PC-9 (cell line): ENCODE measurements at regions not wholly inside any gene's neighbourhood (a gene's known extent, or its start where the extent isn't known, plus 50 kb on each side); places are given as distances from the start of the nearest gene placed in this dataset.

Source experiments
- BruUV-seq: library from RNA; stranded (reverse); fragments of 400-500 nt; replicated peaks from 2 replicates; lab custom pipeline; 2021; lab: Mats Ljungman, UMichigan
- CTCF ChIA-PET: fragments of 300-600 bp; sonication (Branson Sonifier 250); formaldehyde crosslinking; loops from one replicate; lab custom pipeline; 2022; ENCODE audit warnings: antibody characterized with exemption; lab: Charles Lee
- POLR2A ChIA-PET: fragments of 300-600 bp; sonication (Branson Sonifier 250); formaldehyde crosslinking; loops from one replicate; lab custom pipeline; 2022; ENCODE audit warnings: antibody characterized with exemption; ENCODE audit not compliant: unreplicated experiment; lab: Charles Lee
- DNase-seq, 2 experiments: peaks; one replicate each; pipeline versions ENCODE4 v3.0.0 to v3.0.0-alpha.2; 2015 to 2022; ENCODE audit warnings: mixed read lengths in 1 of 2
- H2AFZ ChIP-seq: fragments of 200-600 bp; sonication (generic); 2 replicates; pipeline ENCODE4 v1.8.1; 2017; ENCODE audit warnings: antibody characterized with exemption
- H3F3A ChIP-seq: fragments of 200-600 bp; sonication (generic); 2 replicates; pipeline ENCODE4 v1.8.1; 2017; ENCODE audit warnings: antibody characterized with exemption, mild to moderate bottlenecking, low read depth; ENCODE audit not compliant: insufficient read depth
- H3K27ac ChIP-seq: fragments of 200-600 bp; sonication (generic); 2 replicates; pipeline ENCODE4 v1.6.1; 2016; ENCODE audit warnings: mixed run types
- H3K27me3 ChIP-seq: fragments of 200-600 bp; sonication (generic); 2 replicates; pipeline ENCODE4 v1.6.1; 2016; ENCODE audit warnings: low read depth, mixed run types; ENCODE audit not compliant: insufficient read depth
- H3K36me3 ChIP-seq: fragments of 200-600 bp; sonication (generic); 2 replicates; pipeline ENCODE4 v1.6.1; 2016; ENCODE audit warnings: low read depth, mixed run types
- H3K4me1 ChIP-seq: fragments of 200-600 bp; sonication (generic); replicated peaks from 2 replicates; pipeline ENCODE4 v1.6.1; 2016; ENCODE audit warnings: mixed run types; ENCODE audit not compliant: insufficient read depth
- H3K4me2 ChIP-seq: fragments of 200-600 bp; sonication (generic); 2 replicates; pipeline ENCODE4 v1.6.1; 2017; ENCODE audit warnings: mixed run types
- H3K4me3 ChIP-seq: fragments of 200-600 bp; sonication (generic); 2 replicates; pipeline ENCODE4 v1.6.1; 2016; ENCODE audit warnings: mixed run types
- H3K79me2 ChIP-seq: fragments of 200-600 bp; sonication (generic); 2 replicates; pipeline ENCODE4 v1.6.1; 2017; ENCODE audit warnings: low read depth, mixed run types
- H3K9me2 ChIP-seq: fragments of 200-600 bp; sonication (generic); 2 replicates; pipeline ENCODE4 v1.8.1; 2017; ENCODE audit warnings: mild to moderate bottlenecking; ENCODE audit not compliant: insufficient read depth
- H3K9me3 ChIP-seq: fragments of 200-600 bp; sonication (generic); 2 replicates; pipeline ENCODE4 v1.8.1; 2016; ENCODE audit warnings: low read depth; ENCODE audit not compliant: insufficient read depth
- H4K20me1 ChIP-seq: fragments of 200-600 bp; sonication (generic); 2 replicates; pipeline ENCODE4 v1.8.1; 2017; ENCODE audit not compliant: insufficient read depth
- CTCF ChIP-seq: fragments of 200-600 bp; sonication (generic); conservative IDR thresholded peaks from 2 replicates; pipeline ENCODE4 v1.6.1; 2017; ENCODE audit warnings: mixed run types, antibody characterized with exemption, mild to moderate bottlenecking, moderate library complexity
- EZH2 ChIP-seq: fragments of 200-600 bp; sonication (generic); IDR thresholded peaks from 2 replicates; pipeline ENCODE4 v1.8.0; 2017; ENCODE audit warnings: antibody characterized with exemption, low read depth
- intact Hi-C: fragments of 100-400 bp; cut with micrococcal nuclease; formaldehyde crosslinking; loops from one replicate; pipeline ENCODE4 v1.10.0; 2022; ENCODE audit not compliant: unreplicated experiment

- Histone ChIP-seq H3K36me3 (no peaks in the 10 kb centered on the region), H3K4me1 (no peaks in the 10 kb centered on the region), H3K4me2 (no peak overlapping the region), H3K27ac (no peak overlapping the region), H2AFZ (no peak overlapping the region), H3K79me2 (no peaks in the 10 kb centered on the region), H3K9me2 (no peaks in the 10 kb centered on the region), H3K27me3 (no peaks in the 10 kb centered on the region), H3K4me3 (no peak overlapping the region), H3F3A (no peaks in the 10 kb centered on the region), H4K20me1 (no peaks in the 10 kb centered on the region), H3K9me3 (no peaks in the 10 kb centered on the region)
- TF ChIP-seq EZH2 (no peak), CTCF (no peak)
- no peak for DNase-seq
- no TSS peak for BruUV-seq
- ChIA-PET POLR2A (no interaction called here), CTCF (no interaction called here)
- intact Hi-C loops, result no loop called here
These were observed 428.1 kb upstream of the PDE3A start for GRCh38 chr12:19940267-19940666.

GRCh38 chr12:19941096-19941495 is 427.2 kb upstream of the PDE3A start:
- Histone ChIP-seq H3K27ac (no peak overlapping the region), H3K9me3 (no peaks in the 10 kb centered on the region), H3K4me1 (no peaks in the 10 kb centered on the region), H3K27me3 (no peaks in the 10 kb centered on the region), H3K36me3 (no peaks in the 10 kb centered on the region), H4K20me1 (no peaks in the 10 kb centered on the region), H3K9me2 (no peaks in the 10 kb centered on the region), H3K79me2 (no peaks in the 10 kb centered on the region), H2AFZ (no peak overlapping the region), H3F3A (no peaks in the 10 kb centered on the region), H3K4me2 (no peak overlapping the region), H3K4me3 (no peak overlapping the region)
- ChIA-PET CTCF (no interaction called here), POLR2A (interaction anchor here (0.6 kb wide), 1 partner anchor 626 kb away, joined by 4 read pairs; no protein-coding TSS in a partner anchor)
- intact Hi-C loops, result no loop called here
- no TSS peak for BruUV-seq
- no peak for TF ChIP-seq EZH2
- no peak for TF ChIP-seq CTCF
- DNase-seq, result no peak

GRCh38 chr12:19945559-19946435 is 422.5 kb upstream of the PDE3A start:
- H3K4me3 ChIP-seq, result no peak overlapping the region
- no peaks in the 10 kb centered on the region for H3K36me3 ChIP-seq
- no peaks in the 10 kb centered on the region for H3F3A ChIP-seq
- H3K27me3 ChIP-seq, result no peaks in the 10 kb centered on the region
- POLR2A ChIA-PET, result no interaction called here
- no peak overlapping the region for H3K27ac ChIP-seq
- H3K9me2 ChIP-seq, result no peaks in the 10 kb centered on the region
- intact Hi-C loops, result no loop called here
- CTCF ChIA-PET, result no interaction called here
- TF ChIP-seq EZH2 (no peak), CTCF (no peak)
- no peak overlapping the region for H2AFZ ChIP-seq
- H3K79me2 ChIP-seq, result no peaks in the 10 kb centered on the region
- H3K9me3 ChIP-seq, result no peaks in the 10 kb centered on the region
- H3K4me2 ChIP-seq, result no peak overlapping the region
- no peaks in the 10 kb centered on the region for H3K4me1 ChIP-seq
- no peak for DNase-seq
- no peaks in the 10 kb centered on the region for H4K20me1 ChIP-seq
- BruUV-seq, result no TSS peak
